B cell (primary cell): ENCODE measurements at regions not wholly inside any gene's neighbourhood (a gene's known extent, or its start where the extent isn't known, plus 50 kb on each side); places are given as distances from the start of the nearest gene placed in this dataset.

Experiments used
- ATAC-seq: fragments of 200-7000 bp; cut with Tn5 transposase; one replicate; pipeline ENCODE4 v1.10.0; 2021; ENCODE audit warnings: low read depth, mild to moderate bottlenecking, moderate number of reproducible peaks, moderate library complexity
- CTCF ChIA-PET: fragments of 350-600 bp; sonication (Branson Sonifier 250); formaldehyde crosslinking; loops from one replicate; lab custom pipeline; 2021; ENCODE audit warnings: antibody characterized with exemption, inconsistent platforms; lab: Charles Lee
- POLR2A ChIA-PET: fragments of 350-600 bp; sonication (Branson Sonifier 250); formaldehyde crosslinking; loops from one replicate; lab custom pipeline; 2021; ENCODE audit warnings: antibody characterized with exemption; lab: Charles Lee
- DNase-seq: peaks from one replicate; pipeline ENCODE4 v3.0.0; 2013
- H2AFZ ChIP-seq: 2 replicates; pipeline ENCODE4 v1.6.1; 2012; ENCODE audit warnings: mild to moderate bottlenecking, low read depth, low read length; ENCODE audit not compliant: insufficient read depth, poor library complexity, severe bottlenecking
- H3K27ac ChIP-seq, 2 donors: 1 replicate in 1 of 2; 2 replicates in 1 of 2; pipeline ENCODE4 v1.5.1; 2012 to 2013; ENCODE audit warnings: low read length in 2 of 2, mild to moderate bottlenecking in 2 of 2, moderate library complexity in 1 of 2
- H3K27me3 ChIP-seq, 4 experiments: fragments of 200-600 bp in 1 of 4; sonication (generic) in 1 of 4; replicated peaks in 1 of 4; 1 replicate in 2 of 4; 2 replicates in 2 of 4; pipeline versions ENCODE4 v1.6.1 to v1.7.0; 2013 to 2016; ENCODE audit warnings: low read length in 3 of 4, mild to moderate bottlenecking in 2 of 4, mixed read lengths in 1 of 4, moderate library complexity in 1 of 4; ENCODE audit not compliant: insufficient read depth in 4 of 4, control insufficient read depth in 3 of 4; ENCODE audit errors: control extremely low read depth in 1 of 4
- H3K36me3 ChIP-seq, 2 experiments: replicated peaks in 1 of 2; 1 replicate in 1 of 2; 2 replicates in 1 of 2; pipeline versions ENCODE4 v1.6.1 to v1.7.1; 2013; ENCODE audit warnings: low read length in 1 of 2; ENCODE audit not compliant: insufficient read depth in 2 of 2, control insufficient read depth in 1 of 2; ENCODE audit errors: control extremely low read depth in 1 of 2, extremely low read depth in 1 of 2
- H3K4me1 ChIP-seq, 2 donors: fragments of 200-600 bp in 1 of 2; sonication (generic) in 1 of 2; 1 replicate in 1 of 2; 2 replicates in 1 of 2; pipeline versions ENCODE4 v1.5.1 to v1.6.1; 2013 to 2017; ENCODE audit warnings: low read length in 2 of 2; ENCODE audit not compliant: control insufficient read depth in 2 of 2, insufficient read depth in 2 of 2
- H3K4me2 ChIP-seq: replicated peaks from 2 replicates; pipeline ENCODE3; 2012; ENCODE audit warnings: mild to moderate bottlenecking, low read depth, low read length; ENCODE audit not compliant: poor library complexity, severe bottlenecking
- H3K4me3 ChIP-seq, 5 experiments: fragments of 200-600 bp in 1 of 5; sonication (generic) in 1 of 5; 1 replicate in 3 of 5; 2 replicates in 2 of 5; pipeline versions ENCODE4 v1.5.1 to v1.7.0; 2011 to 2016; ENCODE audit warnings: low read length in 4 of 5, mild to moderate bottlenecking in 4 of 5, low read depth in 2 of 5, control low read depth in 1 of 5, moderate library complexity in 1 of 5; ENCODE audit not compliant: insufficient read depth in 1 of 5; ENCODE audit errors: control extremely low read depth in 1 of 5, extremely low read depth in 1 of 5
- H3K79me2 ChIP-seq: fragments of 200-600 bp; sonication (generic); one replicate; pipeline ENCODE4 v1.6.0; 2016; ENCODE audit warnings: low read length; ENCODE audit not compliant: control insufficient read depth, insufficient read depth
- H3K9ac ChIP-seq: fragments of 200-600 bp; sonication (generic); 2 replicates; pipeline ENCODE4 v1.6.1; 2017; ENCODE audit warnings: mild to moderate bottlenecking, low read length, moderate library complexity
- H3K9me3 ChIP-seq, 3 donors: one replicate each; pipeline versions ENCODE4 v1.6.1 to v1.7.1; 2013; ENCODE audit warnings: low read length in 2 of 3; ENCODE audit not compliant: control insufficient read depth in 2 of 3, insufficient read depth in 1 of 3; ENCODE audit errors: control extremely low read depth in 1 of 3
- H4K20me1 ChIP-seq: 2 replicates; pipeline ENCODE4 v1.6.0; 2012; ENCODE audit warnings: mild to moderate bottlenecking, low read length; ENCODE audit not compliant: insufficient read depth, control insufficient read depth, poor library complexity, severe bottlenecking
- H3K27ac Mint-ChIP-seq: one replicate; pipeline ENCODE4 v1.8.0; 2021; ENCODE audit warnings: mixed read lengths
- H3K27me3 Mint-ChIP-seq: one replicate; pipeline ENCODE4 v1.8.0; 2021; ENCODE audit warnings: mixed read lengths
- H3K4me1 Mint-ChIP-seq: one replicate; pipeline ENCODE4 v1.8.0; 2021; ENCODE audit warnings: mixed read lengths
- H3K4me3 Mint-ChIP-seq: one replicate; pipeline ENCODE4 v1.8.0; 2021; ENCODE audit warnings: mixed read lengths
- H3K9me3 Mint-ChIP-seq: one replicate; pipeline ENCODE4 v1.8.0; 2022; ENCODE audit warnings: mixed read lengths; ENCODE audit not compliant: insufficient read depth
- CTCF ChIP-seq: fragments of 200-600 bp; IDR thresholded peaks from one replicate; pipeline ENCODE4 v1.8.0; 2022; ENCODE audit warnings: antibody characterized with exemption, mild to moderate bottlenecking
- EZH2 ChIP-seq: IDR thresholded peaks from 2 replicates; pipeline ENCODE4 v1.6.1; 2012; ENCODE audit warnings: borderline replicate concordance, low read depth, mild to moderate bottlenecking, moderate library complexity, low read length; ENCODE audit not compliant: insufficient read depth, poor library complexity, severe bottlenecking
- WGBS: methylation state at CpG from one replicate; pipeline ENCODE4 v1.1.5; 2013; ENCODE audit warnings: missing lambda C conversion rate; ENCODE audit not compliant: insufficient coverage; 5-methylcytosine and 5-hydroxymethylcytosine counted together
- intact Hi-C: fragments of 100-400 bp; cut with micrococcal nuclease; formaldehyde crosslinking; loops from one replicate; pipeline ENCODE4 v1.10.0; 2022

GRCh38 chr14:44780989-44781388 lies 180.8 kb downstream of the KLHL28 start:
- Histone ChIP-seq H3K36me3 (no peaks in the 10 kb centered on the region), H3K9me3 (no peaks in the 10 kb centered on the region), H3K27ac (no peak overlapping the region), H3K27me3 (peaks cover 0 to 3% (median 0%) of the 10 kb centered on the region in 4 experiments), H3K79me2 (no peaks in the 10 kb centered on the region), H3K9ac (no peak overlapping the region), H3K4me3 (no peak overlapping the region), H4K20me1 (no peaks in the 10 kb centered on the region), H2AFZ (no peak overlapping the region), H3K4me1 (no peaks in the 10 kb centered on the region), H3K4me2 (no peak overlapping the region)
- POLR2A ChIA-PET, result no interaction called here
- H3K4me3 Mint-ChIP-seq, result no peak overlapping the region
- intact Hi-C loops, result no loop called here
- no peaks in the 10 kb centered on the region for H3K4me1 Mint-ChIP-seq
- WGBS, result no CpG with 5 or more reads among the region's 3 CpGs
- no peaks in the 10 kb centered on the region for H3K9me3 Mint-ChIP-seq
- ATAC-seq (no peak), DNase-seq (no peak)
- CTCF ChIA-PET, result no interaction called here
- TF ChIP-seq CTCF (no peak), EZH2 (no peak)
- no peaks in the 10 kb centered on the region for H3K27me3 Mint-ChIP-seq
- H3K27ac Mint-ChIP-seq, result no peak overlapping the region

GRCh38 chr14:44778604-44779003 lies 183.1 kb downstream of the KLHL28 start:
- DNase-seq (no peak), ATAC-seq (no peak)
- Mint-ChIP-seq H3K27me3 (no peaks in the 10 kb centered on the region), H3K4me1 (no peaks in the 10 kb centered on the region), H3K4me3 (no peak overlapping the region), H3K27ac (no peak overlapping the region), H3K9me3 (no peaks in the 10 kb centered on the region)
- no CpG with 5 or more reads among the region's 2 CpGs for WGBS
- Histone ChIP-seq H3K27ac (no peak overlapping the region), H3K4me2 (no peak overlapping the region), H3K4me3 (no peak overlapping the region), H2AFZ (no peak overlapping the region), H3K27me3 (peaks cover 0 to 3% (median 0%) of the 10 kb centered on the region in 4 experiments), H3K79me2 (no peaks in the 10 kb centered on the region), H3K36me3 (no peaks in the 10 kb centered on the region), H3K9ac (no peak overlapping the region), H4K20me1 (no peaks in the 10 kb centered on the region), H3K9me3 (no peaks in the 10 kb centered on the region), H3K4me1 (no peaks in the 10 kb centered on the region)
- TF ChIP-seq CTCF, result no peak
- no peak for TF ChIP-seq EZH2
- ChIA-PET POLR2A (no interaction called here), CTCF (no interaction called here)
- intact Hi-C loops, result no loop called here
